A549 (cell line): ENCODE measurements at regions not wholly inside any gene's neighbourhood (a gene's known extent, or its start where the extent isn't known, plus 50 kb on each side); places are given as distances from the start of the nearest gene placed in this dataset.

Experiments used
- CBX8 ChIP-seq: fragments of 200-600 bp; sonication (generic); IDR thresholded peaks from 2 replicates; pipeline ENCODE4 v1.6.1; 2016
- EP300 ChIP-seq, 2 experiments: fragments of >200 bp; sonication (Bioruptor Twin); formaldehyde crosslinking; IDR thresholded peaks; 2 replicates in 1 of 2; 3 replicates in 1 of 2; pipeline ENCODE4 v1.6.1; 2016 to 2017
- MAX ChIP-seq: IDR thresholded peaks from 2 replicates; pipeline ENCODE4 v1.6.1; 2012
- NR3C1 ChIP-seq: fragments of >200 bp; sonication (Bioruptor Twin); formaldehyde crosslinking; IDR thresholded peaks from 3 replicates; pipeline ENCODE4 v1.6.1; 2017
- POLR2A ChIP-seq: IDR thresholded peaks from 2 replicates; pipeline ENCODE4 v1.6.1; 2012; ENCODE audit warnings: mild to moderate bottlenecking, low read length
- POLR2AphosphoS2 ChIP-seq: conservative IDR thresholded peaks from 2 replicates; pipeline ENCODE4 v1.6.1; 2012; ENCODE audit warnings: low read length, improper control_type of control experiment, inconsistent platforms
- RAD21 ChIP-seq, 2 experiments: fragments of >200 bp in 1 of 2; sonication (Bioruptor Twin) in 1 of 2; formaldehyde crosslinking in 1 of 2; IDR thresholded peaks in 1 of 2; conservative IDR thresholded peaks in 1 of 2; 2 replicates in 1 of 2; 3 replicates in 1 of 2; pipeline ENCODE4 v1.6.1; 2012 to 2018; ENCODE audit warnings: inconsistent platforms in 1 of 2
- REST ChIP-seq: fragments of 200-600 bp; sonication (generic); IDR thresholded peaks from 2 replicates; pipeline ENCODE4 v1.6.1; 2016; ENCODE audit warnings: antibody characterized with exemption, mild to moderate bottlenecking, moderate library complexity
- SMC3 ChIP-seq: fragments of >200 bp; sonication (Bioruptor Twin); formaldehyde crosslinking; IDR thresholded peaks from 3 replicates; pipeline ENCODE4 v1.6.1; 2018; ENCODE audit warnings: inconsistent platforms
- SREBF2 ChIP-seq: fragments of 450-650 bp; IDR thresholded peaks from 2 replicates; pipeline ENCODE4 v1.6.1; 2014; ENCODE audit warnings: mild to moderate bottlenecking, moderate library complexity
- TF ChIP-seq, protein P1 (sequence below): fragments of >200 bp; sonication (Bioruptor Twin); formaldehyde crosslinking; IDR thresholded peaks from 3 replicates; pipeline ENCODE4 v1.5.1; 2016
- TF ChIP-seq, protein P2 (sequence below): fragments of 450-650 bp; IDR thresholded peaks from 2 replicates; pipeline ENCODE4 v1.6.1; 2014; ENCODE audit warnings: antibody characterized with exemption
- TF ChIP-seq, protein P3 (sequence below): IDR thresholded peaks from 2 replicates; pipeline ENCODE4 v1.6.1; 2012; ENCODE audit warnings: low read depth, borderline replicate concordance

GRCh38 chr10:57894361-57894760 lies 373.3 kb downstream of the IPMK start:
- TF ChIP-seq, protein P1, sequence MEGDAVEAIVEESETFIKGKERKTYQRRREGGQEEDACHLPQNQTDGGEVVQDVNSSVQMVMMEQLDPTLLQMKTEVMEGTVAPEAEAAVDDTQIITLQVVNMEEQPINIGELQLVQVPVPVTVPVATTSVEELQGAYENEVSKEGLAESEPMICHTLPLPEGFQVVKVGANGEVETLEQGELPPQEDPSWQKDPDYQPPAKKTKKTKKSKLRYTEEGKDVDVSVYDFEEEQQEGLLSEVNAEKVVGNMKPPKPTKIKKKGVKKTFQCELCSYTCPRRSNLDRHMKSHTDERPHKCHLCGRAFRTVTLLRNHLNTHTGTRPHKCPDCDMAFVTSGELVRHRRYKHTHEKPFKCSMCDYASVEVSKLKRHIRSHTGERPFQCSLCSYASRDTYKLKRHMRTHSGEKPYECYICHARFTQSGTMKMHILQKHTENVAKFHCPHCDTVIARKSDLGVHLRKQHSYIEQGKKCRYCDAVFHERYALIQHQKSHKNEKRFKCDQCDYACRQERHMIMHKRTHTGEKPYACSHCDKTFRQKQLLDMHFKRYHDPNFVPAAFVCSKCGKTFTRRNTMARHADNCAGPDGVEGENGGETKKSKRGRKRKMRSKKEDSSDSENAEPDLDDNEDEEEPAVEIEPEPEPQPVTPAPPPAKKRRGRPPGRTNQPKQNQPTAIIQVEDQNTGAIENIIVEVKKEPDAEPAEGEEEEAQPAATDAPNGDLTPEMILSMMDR: no peak
- TF ChIP-seq EP300 (IDR thresholded peaks at IDR 0.05) (no peak), POLR2A (no peak), CBX8 (no peak), POLR2AphosphoS2 (no peak), REST (no peak), SMC3 (no peak), MAX (no peak), NR3C1 (no peak), SREBF2 (no peak), RAD21 (conservative IDR thresholded peaks at IDR 0.05 in 1 of 2, IDR thresholded peaks at IDR 0.05 in 1 of 2) (no peak)
- TF ChIP-seq, protein P2, sequence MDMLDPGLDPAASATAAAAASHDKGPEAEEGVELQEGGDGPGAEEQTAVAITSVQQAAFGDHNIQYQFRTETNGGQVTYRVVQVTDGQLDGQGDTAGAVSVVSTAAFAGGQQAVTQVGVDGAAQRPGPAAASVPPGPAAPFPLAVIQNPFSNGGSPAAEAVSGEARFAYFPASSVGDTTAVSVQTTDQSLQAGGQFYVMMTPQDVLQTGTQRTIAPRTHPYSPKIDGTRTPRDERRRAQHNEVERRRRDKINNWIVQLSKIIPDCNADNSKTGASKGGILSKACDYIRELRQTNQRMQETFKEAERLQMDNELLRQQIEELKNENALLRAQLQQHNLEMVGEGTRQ: no peak
- TF ChIP-seq, protein P3, sequence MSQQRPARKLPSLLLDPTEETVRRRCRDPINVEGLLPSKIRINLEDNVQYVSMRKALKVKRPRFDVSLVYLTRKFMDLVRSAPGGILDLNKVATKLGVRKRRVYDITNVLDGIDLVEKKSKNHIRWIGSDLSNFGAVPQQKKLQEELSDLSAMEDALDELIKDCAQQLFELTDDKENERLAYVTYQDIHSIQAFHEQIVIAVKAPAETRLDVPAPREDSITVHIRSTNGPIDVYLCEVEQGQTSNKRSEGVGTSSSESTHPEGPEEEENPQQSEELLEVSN: no peak
